ENCODE measurements at regions not wholly inside any gene's neighbourhood (a gene's known extent, or its start where the extent isn't known, plus 50 kb on each side); places are given as distances from the start of the nearest gene placed in this dataset.

GRCh38 chr1:69038379-69038778 is 529.3 kb upstream of the LRRC7 start:
- Histone ChIP-seq H4K20me1 (ENCODE audit: insufficient read depth) (no peaks in the 10 kb centered on the region), H3K9ac (no peak overlapping the region), H3F3A (replicated peaks; ENCODE audit: insufficient read depth) (no peaks in the 10 kb centered on the region), H3K36me3 (replicated peaks in 1 of 2; ENCODE audit: control insufficient read depth in 1 of 2, insufficient read depth in 2 of 2, low read length in 1 of 2) (no peaks in the 10 kb centered on the region), H3K27ac (ENCODE audit: low read depth in 2 of 2, low read length in 1 of 2) (no peak overlapping the region), H3K79me2 (ENCODE audit: insufficient read depth) (no peaks in the 10 kb centered on the region), H3K27me3 (ENCODE audit: insufficient read depth) (no peaks in the 10 kb centered on the region), H3K4me1 (ENCODE audit: control insufficient read depth in 1 of 2, insufficient read depth in 2 of 2, low read depth in 1 of 2, low read length in 1 of 2) (no peaks in the 10 kb centered on the region), H2AFZ (ENCODE audit: low read depth) (no peak overlapping the region), H3K9me3 (no peaks in the 10 kb centered on the region), H3K9me2 (no peaks in the 10 kb centered on the region), H3K4me3 (ENCODE audit: low read depth in 2 of 2, low read length in 1 of 2) (no peak overlapping the region), H3K4me2 (no peak overlapping the region)
- POLR2A ChIA-PET = no interaction called here
- no peak for DNase-seq
- CTCF ChIA-PET = no interaction called here
- no peak for TF ChIP-seq MAX (IDR thresholded peaks at IDR 0.05; ENCODE audit: low read depth)
- TF ChIP-seq JUND (IDR thresholded peaks at IDR 0.05) = no peak
- TF ChIP-seq MXI1 (IDR thresholded peaks at IDR 0.05; ENCODE audit: low read depth, low read length) = no peak
- no peak for TF ChIP-seq ELF1 (IDR thresholded peaks at IDR 0.05)
- no peak for TF ChIP-seq ZBTB33 (IDR thresholded peaks at IDR 0.05; ENCODE audit: borderline replicate concordance, low read depth)
- no peak for TF ChIP-seq NRF1 (IDR thresholded peaks at IDR 0.05; ENCODE audit: low read depth, low read length)
- TF ChIP-seq MEF2A (IDR thresholded peaks at IDR 0.05; ENCODE audit: borderline replicate concordance, low read depth) = no peak
- no peak for TF ChIP-seq SMC3 (IDR thresholded peaks at IDR 0.05; ENCODE audit: low read depth, low read length)
- TF ChIP-seq TEAD4 (IDR thresholded peaks at IDR 0.05; ENCODE audit: borderline replicate concordance, insufficient read depth) = no peak

- no peak overlapping the region for H3K27ac ChIP-seq (ENCODE audit: low read depth in 2 of 2, low read length in 1 of 2)
- H3K79me2 ChIP-seq (ENCODE audit: insufficient read depth) = no peaks in the 10 kb centered on the region
- no peak overlapping the region for H3K4me3 ChIP-seq (ENCODE audit: low read depth in 2 of 2, low read length in 1 of 2)
- no peak overlapping the region for H3K9ac ChIP-seq
- WGBS (ENCODE audit: low lambda C conversion rate) = 60% methylated on average over 1 of the region's 1 CpG
- H4K20me1 ChIP-seq (ENCODE audit: insufficient read depth) = no peaks in the 10 kb centered on the region
- H3K36me3 ChIP-seq (replicated peaks in 1 of 2; ENCODE audit: control insufficient read depth in 1 of 2, insufficient read depth in 2 of 2, low read length in 1 of 2) = no peaks in the 10 kb centered on the region
- no peak overlapping the region for H3K4me2 ChIP-seq
- no peak for DNase-seq
- no peaks in the 10 kb centered on the region for H3K27me3 ChIP-seq (ENCODE audit: insufficient read depth)
- ChIA-PET CTCF (interaction anchor here (0.7 kb wide), 1 partner anchor 472 kb away, joined by 4 read pairs; no protein-coding TSS in a partner anchor), POLR2A (no interaction called here)
- no peak overlapping the region for H2AFZ ChIP-seq (ENCODE audit: low read depth)
- H3K9me2 ChIP-seq = no peaks in the 10 kb centered on the region
- H3K4me1 ChIP-seq (ENCODE audit: control insufficient read depth in 1 of 2, insufficient read depth in 2 of 2, low read depth in 1 of 2, low read length in 1 of 2) = no peaks in the 10 kb centered on the region
- H3K9me3 ChIP-seq = no peaks in the 10 kb centered on the region
- no peaks in the 10 kb centered on the region for H3F3A ChIP-seq (replicated peaks; ENCODE audit: insufficient read depth)
- no peak for TF ChIP-seq POLR2AphosphoS5 (IDR thresholded peaks at IDR 0.05; ENCODE audit: low read depth, low read length)
- no peak for TF ChIP-seq IRF3 (IDR thresholded peaks at IDR 0.05; ENCODE audit: low read depth, low read length)
- no peak for TF ChIP-seq TEAD4 (IDR thresholded peaks at IDR 0.05; ENCODE audit: borderline replicate concordance, insufficient read depth)
- TF ChIP-seq CTCF (IDR thresholded peaks at IDR 0.05) = no peak
- no peak for TF ChIP-seq YY1 (IDR thresholded peaks at IDR 0.05; ENCODE audit: low read depth)
- TF ChIP-seq USF1 (IDR thresholded peaks at IDR 0.05; ENCODE audit: borderline replicate concordance, low read depth) = no peak
- TF ChIP-seq PBX3 (IDR thresholded peaks at IDR 0.05) = no peak
- TF ChIP-seq FOXM1 (IDR thresholded peaks at IDR 0.05; ENCODE audit: low read depth) = no peak
- TF ChIP-seq EZH2phosphoT487 (IDR thresholded peaks at IDR 0.05; ENCODE audit: borderline replicate concordance, low read depth) = no peak
- TF ChIP-seq TCF12 (IDR thresholded peaks at IDR 0.05) = no peak
- TF ChIP-seq FOXJ3 (CRISPR knock-in tag; IDR thresholded peaks at IDR 0.05) = no peak
- no peak for TF ChIP-seq CHD2 (IDR thresholded peaks at IDR 0.05; ENCODE audit: low read length, partially characterized antibody)
- TF ChIP-seq NFIC (IDR thresholded peaks at IDR 0.05; ENCODE audit: borderline replicate concordance) = no peak
- no peak for TF ChIP-seq RXRA (IDR thresholded peaks at IDR 0.05; ENCODE audit: borderline replicate concordance, low read depth)
- no peak for TF ChIP-seq USF2 (IDR thresholded peaks at IDR 0.05; ENCODE audit: borderline replicate concordance, low read depth, low read length)
Measured at GRCh38 chr1:69045572-69045971, 522.1 kb upstream of the LRRC7 start.

All from SK-N-SH (cell line).